Ovary (tissue), 3 donors: ENCODE measurements at regions not wholly inside any gene's neighbourhood (a gene's known extent, or its start where the extent isn't known, plus 50 kb on each side); places are given as distances from the start of the nearest gene placed in this dataset.

Experiments
- CTCF ChIP-seq, 3 donors: fragments of 450-650 bp in 2 of 3; fragments of 200-600 bp in 1 of 3; IDR thresholded peaks; one replicate each; pipeline versions ENCODE4 v1.5.1 to v1.8.0; 2016 to 2022; ENCODE audit warnings: antibody characterized with exemption in 3 of 3, mild to moderate bottlenecking in 1 of 3
- EP300 ChIP-seq: sonication (generic); formaldehyde crosslinking; IDR thresholded peaks from one replicate; pipeline ENCODE4 v1.6.1; 2017; ENCODE audit warnings: antibody characterized with exemption
- POLR2A ChIP-seq: fragments of 450-650 bp; IDR thresholded peaks from one replicate; pipeline ENCODE4 v1.6.1; 2017; ENCODE audit warnings: antibody characterized with exemption, mild to moderate bottlenecking, moderate library complexity
- donor health status: DM: no; HTN: no; CAD: no.

- TF ChIP-seq POLR2A (no peak), CTCF (IDR thresholded peaks at IDR 0.05) (no peak), EP300 (no peak)
Measured at GRCh38 chr1:67579623-67580394, 105.2 kb upstream of the GADD45A start.
